Dedifferentiated amniotic fluid mesenchymal stem cell (primary cell): ENCODE measurements at regions not wholly inside any gene's neighbourhood (a gene's known extent, or its start where the extent isn't known, plus 50 kb on each side); places are given as distances from the start of the nearest gene placed in this dataset.

Experiments used
- DNase-seq: peaks from one replicate; pipeline ENCODE4 v3.0.0-alpha.2; 2016; ENCODE audit errors: extremely low spot score

- DNase-seq = no peak
These were observed 819.3 kb downstream of the ROBO2 start for GRCh38 chr3:77859156-77859555.

- DNase-seq = no peak
These were observed 828.8 kb downstream of the ROBO2 start for GRCh38 chr3:77868725-77869124.

GRCh38 chr3:77869423-77869822 lies 829.5 kb downstream of the ROBO2 start:
- no peak for DNase-seq

GRCh38 chr3:77871436-77871835 lies 831.5 kb downstream of the ROBO2 start:
- no peak for DNase-seq

DNA sequence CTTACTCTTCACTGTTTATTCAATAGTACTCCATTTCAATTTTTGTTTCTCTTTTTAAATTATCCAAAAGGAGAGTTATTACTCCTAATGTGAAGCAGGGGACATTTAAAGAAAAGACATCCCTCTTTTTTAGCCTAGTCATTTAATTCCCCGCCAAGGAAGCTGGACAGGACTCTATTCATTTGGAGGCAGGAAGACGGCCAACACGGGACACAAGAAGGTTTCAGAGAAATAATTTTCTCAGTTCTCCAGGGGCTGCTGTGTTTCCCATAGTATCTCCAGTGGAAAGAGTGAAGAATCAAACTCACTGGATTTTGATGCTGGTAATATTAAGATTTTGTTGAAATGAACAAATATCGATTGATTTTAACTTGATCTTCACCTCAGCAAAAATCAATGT lies 833.7 kb downstream of the ROBO2 start:
- no peak for DNase-seq

DNA sequence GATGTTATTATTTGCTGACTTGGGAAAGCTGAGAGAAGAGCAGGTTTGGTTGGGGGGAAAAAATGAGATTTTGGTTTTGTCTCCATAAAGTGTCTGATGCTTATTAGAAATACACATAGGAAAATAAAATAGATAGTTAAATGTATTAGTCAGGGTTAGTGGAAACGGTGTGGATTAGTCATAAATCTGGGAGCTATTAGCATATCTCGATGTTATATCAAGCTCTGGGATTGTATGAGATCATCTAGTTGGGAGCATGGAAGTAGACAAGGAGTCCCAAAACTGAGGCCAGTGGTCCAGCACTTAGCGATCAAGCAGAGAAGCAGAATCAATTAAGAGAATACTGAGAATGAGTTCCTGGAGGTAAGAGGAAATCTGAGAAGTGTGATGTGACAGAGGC lies 845.5 kb downstream of the ROBO2 start:
- no peak for DNase-seq

DNA sequence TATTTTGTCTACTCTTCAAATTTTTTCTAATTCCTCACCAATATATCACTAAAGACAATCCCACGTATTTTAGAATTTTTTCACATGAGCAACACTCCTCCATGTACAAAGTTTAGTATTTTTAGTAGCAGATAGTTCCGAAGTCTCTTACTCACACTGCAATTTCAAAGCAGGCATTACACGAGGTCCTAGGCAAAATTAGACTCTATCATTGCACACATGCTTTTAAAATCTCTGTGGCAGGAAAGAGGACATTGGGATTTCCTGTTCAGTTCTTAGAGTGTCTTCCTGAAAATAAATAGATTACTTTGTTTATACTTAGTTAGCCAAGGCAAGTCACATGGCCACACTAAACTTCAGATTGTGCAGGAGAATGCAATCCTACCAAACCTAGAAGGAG lies 847.7 kb downstream of the ROBO2 start:
- DNase-seq = peak; percentile 34

DNA sequence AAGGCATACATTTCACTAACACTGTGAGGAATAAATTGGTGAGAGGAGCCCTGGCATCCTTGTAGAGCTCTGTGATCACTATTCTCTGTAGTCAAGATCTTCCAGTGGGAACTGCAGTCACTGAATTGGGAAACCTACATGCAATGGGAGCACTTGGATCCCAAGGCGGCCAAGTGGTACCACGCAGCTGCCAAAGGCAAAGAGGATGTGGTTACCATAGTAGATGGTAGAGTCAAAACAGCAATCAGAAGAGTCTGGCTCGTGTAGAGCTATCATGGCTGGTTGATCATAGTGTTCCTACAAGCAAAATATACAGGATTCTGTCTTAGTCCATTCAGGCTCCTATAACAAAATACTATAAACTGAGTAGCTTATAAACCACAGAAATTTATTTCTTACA lies 849.7 kb downstream of the ROBO2 start:
- DNase-seq = no peak

DNA sequence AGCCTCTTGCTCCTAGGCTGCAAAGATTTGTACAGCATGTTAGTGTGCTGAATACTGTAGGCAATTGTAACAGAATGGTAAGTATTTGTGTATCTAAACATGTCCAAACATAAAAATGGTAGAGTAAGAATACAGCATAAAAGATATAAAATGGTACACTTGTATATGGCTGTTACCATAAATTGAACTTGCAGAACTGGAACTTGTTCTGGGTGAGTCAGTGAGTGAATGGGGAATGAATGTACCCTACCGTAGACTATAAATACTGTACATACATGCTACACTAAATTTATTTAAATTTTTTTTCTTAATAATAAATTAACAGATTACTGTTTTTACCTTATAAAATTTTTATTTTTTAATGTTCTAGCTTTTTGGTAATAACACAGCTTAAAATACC lies 858.7 kb downstream of the ROBO2 start:
- DNase-seq = no peak

DNA sequence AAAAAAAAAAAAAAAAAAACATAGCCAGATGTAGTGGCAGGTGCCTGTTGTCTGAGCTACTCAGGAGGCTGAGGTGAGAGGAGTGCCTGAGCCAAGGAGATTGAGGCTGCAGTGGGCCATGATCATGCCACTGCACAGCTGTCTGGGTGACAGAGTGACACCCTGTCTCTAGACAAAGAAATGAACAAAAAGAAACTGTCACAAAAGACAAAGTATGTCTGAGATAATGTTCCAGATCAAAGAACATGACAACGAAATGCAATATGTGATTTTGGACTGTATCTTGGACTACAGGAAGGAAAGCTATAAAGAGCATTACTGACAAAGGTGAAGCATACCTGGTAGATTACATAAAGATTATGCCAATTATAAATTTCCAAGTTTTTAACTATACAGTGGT lies 862.8 kb downstream of the ROBO2 start:
- DNase-seq = no peak

- DNase-seq = no peak
These were observed 866.3 kb downstream of the ROBO2 start for GRCh38 chr3:77906102-77906709.

DNA sequence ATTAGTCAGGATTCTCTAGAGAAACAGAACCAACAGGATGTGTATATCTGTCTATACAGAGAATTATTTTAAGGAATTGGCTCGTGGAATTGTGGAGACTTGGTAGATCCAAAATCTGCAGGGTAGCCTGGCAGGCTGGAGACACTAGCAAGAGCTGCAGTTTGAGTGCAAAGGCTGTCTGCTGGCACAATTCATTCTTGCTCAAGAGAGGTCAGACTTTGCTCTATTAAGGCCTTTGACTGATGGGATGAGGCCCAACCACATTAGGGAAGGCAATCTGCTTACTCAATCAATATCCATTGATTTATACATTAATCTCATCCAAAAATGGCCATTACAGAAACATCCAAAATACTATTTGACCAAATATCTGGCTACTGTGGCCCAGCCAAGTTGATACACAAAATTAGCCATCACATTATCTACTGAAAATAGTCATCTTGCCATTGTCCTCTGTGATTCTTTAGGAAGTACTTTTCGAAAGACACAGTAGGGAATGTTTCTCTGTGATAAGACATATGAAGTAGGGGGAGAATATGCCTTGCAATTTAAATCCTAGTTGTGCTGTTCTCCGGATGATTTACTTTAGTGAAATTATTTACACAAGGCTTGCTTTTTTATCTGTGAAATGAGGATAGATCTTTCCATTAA lies 873.8 kb downstream of the ROBO2 start:
- DNase-seq = no peak

GRCh38 chr3:77915336-77915735 lies 875.4 kb downstream of the ROBO2 start:
- no peak for DNase-seq

GRCh38 chr3:77917225-77917624 lies 877.3 kb downstream of the ROBO2 start:
- no peak for DNase-seq

DNA sequence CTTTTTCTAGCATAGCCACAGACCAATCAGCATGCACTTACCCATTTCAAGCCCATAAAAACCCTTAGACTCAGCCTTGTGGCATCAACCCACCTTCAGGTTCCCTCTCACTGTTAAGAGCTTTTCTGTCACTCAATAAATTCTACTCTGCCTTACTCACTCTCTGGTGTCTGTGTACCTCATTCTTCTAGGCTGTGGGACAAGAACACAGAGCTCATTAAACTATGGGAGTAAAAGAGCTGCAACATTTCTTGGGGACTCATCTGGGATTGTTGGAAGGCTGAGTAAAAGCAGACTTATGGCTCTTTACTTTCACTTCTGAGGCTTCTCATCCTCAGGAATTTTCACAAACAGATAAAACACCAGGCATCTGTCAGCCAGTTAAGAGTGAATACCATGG lies 879.3 kb downstream of the ROBO2 start:
- DNase-seq = no peak

DNA sequence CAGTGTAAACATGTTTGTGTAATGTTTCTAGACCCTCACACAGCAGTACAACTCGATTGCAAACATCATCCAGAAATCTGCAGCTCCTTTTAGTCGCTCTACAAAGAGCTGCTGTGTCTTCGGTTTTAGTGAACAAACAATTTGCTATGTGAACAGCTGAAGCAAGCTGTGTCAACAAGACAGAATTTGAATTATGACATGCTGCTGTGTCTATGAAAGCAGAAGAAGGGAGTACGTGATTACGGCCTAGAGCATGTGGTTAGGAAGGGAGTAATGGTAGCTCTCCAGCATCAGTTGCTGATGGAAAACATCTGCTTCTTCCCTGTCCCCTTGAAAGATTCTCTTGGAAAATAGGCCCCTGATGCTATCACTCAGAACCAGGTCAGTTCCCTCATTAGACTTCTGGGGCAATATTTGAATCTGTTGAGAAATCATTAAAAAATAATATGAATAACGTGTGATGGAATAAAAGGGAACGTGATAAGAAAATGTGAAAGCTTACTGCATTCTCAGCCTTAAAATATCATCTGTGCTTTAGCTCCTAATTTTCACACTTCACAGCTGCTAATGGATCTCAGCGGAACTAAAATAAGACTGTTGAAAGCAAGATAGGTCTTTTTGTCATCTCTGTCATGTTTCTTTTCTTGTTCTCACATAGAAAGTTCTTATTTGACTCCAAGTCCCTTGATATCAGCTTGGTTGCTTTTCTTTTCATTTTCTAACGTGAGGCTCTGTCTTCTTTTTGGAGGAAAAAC lies 891.5 kb downstream of the ROBO2 start:
- no peak for DNase-seq

DNA sequence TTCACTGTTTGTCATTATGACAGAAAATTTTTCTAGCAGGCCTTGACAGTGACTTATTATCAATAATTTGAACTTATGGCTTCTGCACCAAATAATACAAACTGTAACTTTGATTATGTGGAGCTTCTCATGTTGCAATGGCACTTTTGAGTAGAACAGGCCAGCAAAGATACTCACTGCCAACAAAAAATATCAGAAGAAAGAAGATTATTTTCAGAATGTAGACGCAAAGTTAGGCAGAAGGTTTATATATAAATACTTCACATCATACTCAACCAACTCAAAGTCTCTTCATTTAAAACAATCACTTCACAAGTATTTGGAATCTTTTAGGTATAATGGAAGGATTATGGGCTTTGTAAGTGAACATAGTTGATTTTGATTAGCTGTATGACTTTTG lies 893.0 kb downstream of the ROBO2 start:
- no peak for DNase-seq

GRCh38 chr3:77933926-77934325 lies 894.0 kb downstream of the ROBO2 start:
- no peak for DNase-seq

- no peak for DNase-seq
These were observed 895.5 kb downstream of the ROBO2 start for GRCh38 chr3:77935418-77935817.

DNA sequence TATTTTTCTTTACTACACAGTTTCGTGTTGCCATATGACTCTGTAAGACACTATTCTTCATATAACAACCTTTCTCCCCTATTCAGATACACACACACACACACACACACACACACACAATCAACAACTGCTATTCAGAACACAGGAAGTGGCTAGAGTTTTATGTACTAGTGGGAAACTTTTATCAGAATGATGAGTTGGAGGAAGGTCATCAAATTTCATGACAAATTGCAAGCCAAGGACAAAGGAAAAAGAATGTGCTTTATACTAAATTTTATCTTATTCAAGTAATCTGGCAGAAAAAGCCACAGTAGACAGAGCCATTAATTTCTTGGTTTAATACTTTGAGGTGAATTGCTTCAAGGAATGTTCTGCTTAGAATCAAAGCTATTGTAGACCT lies 899.8 kb downstream of the ROBO2 start:
- DNase-seq = no peak

- no peak for DNase-seq
These were observed 903.7 kb downstream of the ROBO2 start for GRCh38 chr3:77943598-77943997.

DNA sequence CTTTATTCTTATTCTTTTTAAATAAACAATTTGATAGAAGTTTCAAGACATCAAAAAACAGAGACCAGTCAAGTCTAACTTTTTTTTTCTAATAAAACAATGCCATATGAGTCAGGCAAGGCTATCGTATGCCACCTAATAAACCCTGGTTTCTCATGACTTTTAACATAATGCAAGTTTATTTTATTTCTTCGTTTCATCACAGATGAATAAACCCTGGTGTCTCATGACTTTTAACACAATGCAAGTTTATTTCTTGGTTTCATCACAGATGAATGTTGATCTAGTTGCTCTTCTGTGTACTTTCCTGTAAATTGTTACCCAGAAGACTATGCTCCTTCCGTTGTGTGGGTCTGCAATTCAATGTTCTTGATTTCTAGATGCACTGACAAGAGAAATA lies 905.4 kb downstream of the ROBO2 start:
- no peak for DNase-seq

- no peak for DNase-seq
These were observed 907.8 kb downstream of the ROBO2 start for GRCh38 chr3:77947671-77948070.
